A673 (cell line): ENCODE measurements at regions not wholly inside any gene's neighbourhood (a gene's known extent, or its start where the extent isn't known, plus 50 kb on each side); places are given as distances from the start of the nearest gene placed in this dataset.

Experiments
- BruUV-seq: library from RNA; stranded (reverse); fragments of 400-500 nt; replicated peaks from 2 replicates; lab custom pipeline; 2021; lab: Mats Ljungman, UMichigan
- CTCF ChIA-PET: fragments of 300-600 bp; sonication (Branson Sonifier 250); formaldehyde crosslinking; loops from one replicate; lab custom pipeline; 2022; ENCODE audit warnings: antibody characterized with exemption; lab: Charles Lee
- POLR2A ChIA-PET: fragments of 300-600 bp; sonication (Branson Sonifier 250); formaldehyde crosslinking; loops from one replicate; lab custom pipeline; 2022; ENCODE audit warnings: antibody characterized with exemption; ENCODE audit not compliant: low non-redundant PET; lab: Charles Lee
- DNase-seq: peaks from one replicate; pipeline ENCODE4 v3.0.0-alpha.2; 2015; ENCODE audit warnings: low spot score
- H3K27ac ChIP-seq: fragments of 200-600 bp; sonication (generic); 2 replicates; pipeline ENCODE4 v1.5.1; 2016; ENCODE audit warnings: mixed run types, low read depth, mild to moderate bottlenecking, mixed read lengths, antibody characterized with exemption, low read length; ENCODE audit not compliant: poor library complexity, severe bottlenecking
- H3K27me3 ChIP-seq: fragments of 200-600 bp; sonication (generic); replicated peaks from 2 replicates; pipeline ENCODE4 v1.6.1; 2017; ENCODE audit warnings: mixed run types, low read depth, mild to moderate bottlenecking, mixed read lengths, antibody characterized with exemption, low read length; ENCODE audit not compliant: insufficient read depth, poor library complexity
- H3K36me3 ChIP-seq: fragments of 200-600 bp; sonication (generic); 2 replicates; pipeline ENCODE4 v1.6.1; 2016; ENCODE audit warnings: mixed run types, mild to moderate bottlenecking, mixed read lengths, antibody characterized with exemption, low read length; ENCODE audit not compliant: insufficient read depth, poor library complexity, severe bottlenecking
- H3K4me1 ChIP-seq: fragments of 200-600 bp; sonication (generic); 2 replicates; pipeline ENCODE4 v1.6.1; 2017; ENCODE audit warnings: mixed run types, mild to moderate bottlenecking, mixed read lengths, antibody characterized with exemption, low read length; ENCODE audit not compliant: insufficient read depth, poor library complexity, severe bottlenecking
- H3K4me3 ChIP-seq: fragments of 200-600 bp; sonication (generic); 2 replicates; pipeline ENCODE4 v1.5.1; 2016; ENCODE audit warnings: low read depth, mixed run types, mild to moderate bottlenecking, mixed read lengths, low read length; ENCODE audit not compliant: poor library complexity, severe bottlenecking
- H3K9me3 ChIP-seq: fragments of 200-600 bp; sonication (generic); 2 replicates; pipeline ENCODE4 v1.6.1; 2016; ENCODE audit warnings: mixed run types, low read depth, mild to moderate bottlenecking, mixed read lengths, antibody characterized with exemption, low read length; ENCODE audit not compliant: poor library complexity, severe bottlenecking
- EZH2 ChIP-seq: fragments of 200-600 bp; sonication (generic); IDR thresholded peaks from 2 replicates; pipeline ENCODE4 v1.6.1; 2017; ENCODE audit warnings: borderline replicate concordance, low read depth, mild to moderate bottlenecking, mixed read lengths, antibody characterized with exemption, low read length; ENCODE audit not compliant: poor library complexity, severe bottlenecking
- intact Hi-C: fragments of 100-400 bp; cut with micrococcal nuclease; formaldehyde crosslinking; loops from one replicate; pipeline ENCODE4 v1.10.0; 2022; ENCODE audit not compliant: unreplicated experiment
- TF ChIP-seq, protein P1 (sequence below): fragments of 300-800, 200-600 bp; sonication (generic); conservative IDR thresholded peaks from 2 replicates; pipeline ENCODE4 v1.5.1; 2017; ENCODE audit warnings: low read depth, mild to moderate bottlenecking, antibody characterized with exemption, low read length, moderate library complexity, mixed read lengths

- Histone ChIP-seq H3K9me3 (peaks cover 28% of the 10 kb centered on the region), H3K27ac (no peak overlapping the region), H3K27me3 (no peaks in the 10 kb centered on the region), H3K36me3 (no peaks in the 10 kb centered on the region), H3K4me3 (no peak overlapping the region), H3K4me1 (no peaks in the 10 kb centered on the region)
- ChIA-PET CTCF (no interaction called here), POLR2A (no interaction called here)
- intact Hi-C loops, result no loop called here
- TF ChIP-seq, protein P1, sequence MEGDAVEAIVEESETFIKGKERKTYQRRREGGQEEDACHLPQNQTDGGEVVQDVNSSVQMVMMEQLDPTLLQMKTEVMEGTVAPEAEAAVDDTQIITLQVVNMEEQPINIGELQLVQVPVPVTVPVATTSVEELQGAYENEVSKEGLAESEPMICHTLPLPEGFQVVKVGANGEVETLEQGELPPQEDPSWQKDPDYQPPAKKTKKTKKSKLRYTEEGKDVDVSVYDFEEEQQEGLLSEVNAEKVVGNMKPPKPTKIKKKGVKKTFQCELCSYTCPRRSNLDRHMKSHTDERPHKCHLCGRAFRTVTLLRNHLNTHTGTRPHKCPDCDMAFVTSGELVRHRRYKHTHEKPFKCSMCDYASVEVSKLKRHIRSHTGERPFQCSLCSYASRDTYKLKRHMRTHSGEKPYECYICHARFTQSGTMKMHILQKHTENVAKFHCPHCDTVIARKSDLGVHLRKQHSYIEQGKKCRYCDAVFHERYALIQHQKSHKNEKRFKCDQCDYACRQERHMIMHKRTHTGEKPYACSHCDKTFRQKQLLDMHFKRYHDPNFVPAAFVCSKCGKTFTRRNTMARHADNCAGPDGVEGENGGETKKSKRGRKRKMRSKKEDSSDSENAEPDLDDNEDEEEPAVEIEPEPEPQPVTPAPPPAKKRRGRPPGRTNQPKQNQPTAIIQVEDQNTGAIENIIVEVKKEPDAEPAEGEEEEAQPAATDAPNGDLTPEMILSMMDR, result 0 out of 2 replicates have a peak, but pooled peaks have one; percentile 20
- TF ChIP-seq EZH2, result no peak
- no TSS peak for BruUV-seq
- DNase-seq, result no peak
These were observed 325.1 kb downstream of the BRINP2 start for GRCh38 chr1:177495878-177496277.

- H3K4me1 ChIP-seq, result peaks cover 18% of the 10 kb centered on the region
- H3K36me3 ChIP-seq, result no peaks in the 10 kb centered on the region
- peaks cover 5% of the 10 kb centered on the region for H3K9me3 ChIP-seq
- H3K27ac ChIP-seq, result no peak overlapping the region
- no TSS peak for BruUV-seq
- no peak for TF ChIP-seq EZH2
- TF ChIP-seq, protein P1, result no peak
- ChIA-PET CTCF (no interaction called here), POLR2A (no interaction called here)
- DNase-seq, result no peak
- no peak overlapping the region for H3K4me3 ChIP-seq
- intact Hi-C loops, result no loop called here
- no peaks in the 10 kb centered on the region for H3K27me3 ChIP-seq
These were observed 320.0 kb downstream of the BRINP2 start for GRCh38 chr1:177490786-177491185.

- POLR2A ChIA-PET, result no interaction called here
- Histone ChIP-seq H3K27ac (no peak overlapping the region), H3K9me3 (peaks cover 5% of the 10 kb centered on the region), H3K4me1 (peaks cover 18% of the 10 kb centered on the region), H3K4me3 (no peak overlapping the region), H3K27me3 (no peaks in the 10 kb centered on the region), H3K36me3 (no peaks in the 10 kb centered on the region)
- no peak for DNase-seq
- CTCF ChIA-PET, result no interaction called here
- intact Hi-C loops, result no loop called here
- TF ChIP-seq, protein P1, result peak; percentile 29; the same call in 1 of the 2 replicates
- TF ChIP-seq EZH2, result no peak
- BruUV-seq, result no TSS peak
These were observed 319.4 kb downstream of the BRINP2 start for GRCh38 chr1:177490036-177490639.
